GM10248 (cell line): ENCODE measurements at regions not wholly inside any gene's neighbourhood (a gene's known extent, or its start where the extent isn't known, plus 50 kb on each side); places are given as distances from the start of the nearest gene placed in this dataset.

Experiments used
- CTCF ChIA-PET: fragments of 300-600 bp; sonication (Branson Sonifier 250); formaldehyde crosslinking; extraction: SDS; loops from one replicate; lab custom pipeline; 2021; ENCODE audit warnings: antibody characterized with exemption; lab: Yijun Ruan, JAX
- POLR2A ChIA-PET: fragments of 350-650 bp; sonication (Branson Sonifier 250); formaldehyde crosslinking; extraction: SDS; loops from one replicate; lab custom pipeline; 2020; ENCODE audit warnings: antibody characterized with exemption; lab: Yijun Ruan, JAX
- DNase-seq: peaks from one replicate; pipeline ENCODE4 v3.0.0; 2012; ENCODE audit errors: extremely low spot score
- CTCF ChIP-seq: IDR thresholded peaks from 2 replicates; pipeline ENCODE4 v1.5.1; 2012; ENCODE audit warnings: mild to moderate bottlenecking, low read depth; ENCODE audit errors: extremely low read depth, missing control alignments, control extremely low read depth

GRCh38 chr12:105580821-105581352 lies 250.4 kb downstream of the C12orf75 start:
- ChIA-PET POLR2A (no interaction called here), CTCF (no interaction called here)
- TF ChIP-seq CTCF = no peak
- DNase-seq = no peak

- ChIA-PET CTCF (no interaction called here), POLR2A (no interaction called here)
- no peak for DNase-seq
- no peak for TF ChIP-seq CTCF
Measured at GRCh38 chr12:105581420-105581819, 250.9 kb downstream of the C12orf75 start.

- ChIA-PET CTCF (interaction anchor here (1.1 kb wide), 1 partner anchor 120 kb away, joined by 3 read pairs; no protein-coding TSS in a partner anchor), POLR2A (no interaction called here)
- no peak for TF ChIP-seq CTCF
- no peak for DNase-seq
Measured at GRCh38 chr12:105585107-105585506, 254.6 kb downstream of the C12orf75 start.

- POLR2A ChIA-PET = no interaction called here
- CTCF ChIA-PET = interaction anchor here (0.8 to 2.0 kb wide), 2 partner anchors 12 to 34 kb away, joined by 3 to 4 read pairs; no protein-coding TSS in a partner anchor
- no peak for TF ChIP-seq CTCF
- DNase-seq = no peak
Measured at GRCh38 chr12:105587237-105587636, 256.7 kb downstream of the C12orf75 start.

- DNase-seq = no peak
- CTCF ChIA-PET = interaction anchor here (2.0 kb wide), 1 partner anchor 11 kb away, joined by 4 read pairs; no protein-coding TSS in a partner anchor
- TF ChIP-seq CTCF = no peak
- POLR2A ChIA-PET = no interaction called here
Measured at GRCh38 chr12:105588106-105588505, 257.6 kb downstream of the C12orf75 start.

- DNase-seq = no peak
- POLR2A ChIA-PET = no interaction called here
- no peak for TF ChIP-seq CTCF
- CTCF ChIA-PET = interaction anchor here (1.6 kb wide), 1 partner anchor 10 kb away, joined by 7 read pairs; no protein-coding TSS in a partner anchor
Measured at GRCh38 chr12:105590571-105590970, 260.1 kb downstream of the C12orf75 start.

GRCh38 chr12:105595440-105595839 lies 264.9 kb downstream of the C12orf75 start:
- no peak for DNase-seq
- ChIA-PET POLR2A (no interaction called here), CTCF (no interaction called here)
- no peak for TF ChIP-seq CTCF
